ENCODE measurements at regions not wholly inside any gene's neighbourhood (a gene's known extent, or its start where the extent isn't known, plus 50 kb on each side); places are given as distances from the start of the nearest gene placed in this dataset.
"Not testable (repeated sequence)": the region's sequence is repeated elsewhere in the genome, so short reads cannot be mapped to it uniquely, and the experiment has no call there.

- DNase-seq (ENCODE audit: low spot score), result no peak
- intact Hi-C loops (cut with DNase I), result no loop called here
These were observed 145.3 kb upstream of the PRR23C start for GRCh38 chr3:139189943-139190342.

DNA sequence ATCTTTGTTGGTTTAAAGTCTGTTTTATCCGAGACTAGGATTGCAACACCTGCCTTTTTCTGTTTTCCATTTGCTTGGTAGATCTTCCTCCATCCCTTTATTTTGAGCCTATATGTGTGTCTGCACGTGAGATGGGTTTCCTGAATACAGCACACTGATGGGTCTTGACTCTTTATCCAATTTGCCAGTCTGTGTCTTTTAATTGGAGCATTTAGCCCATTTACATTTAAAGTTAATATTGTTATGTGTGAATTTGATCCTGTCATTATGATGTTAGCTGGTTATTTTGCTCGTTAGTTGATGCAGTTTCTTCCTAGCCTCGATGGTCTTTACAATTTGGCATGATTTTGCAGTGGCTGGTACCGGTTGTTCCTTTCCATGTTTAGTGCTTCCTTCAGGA, 149.4 kb upstream of the MRPS22 start:
- DNase-seq (ENCODE audit: low spot score); intact Hi-C loops (cut with DNase I): not testable (repeated sequence)

DNA sequence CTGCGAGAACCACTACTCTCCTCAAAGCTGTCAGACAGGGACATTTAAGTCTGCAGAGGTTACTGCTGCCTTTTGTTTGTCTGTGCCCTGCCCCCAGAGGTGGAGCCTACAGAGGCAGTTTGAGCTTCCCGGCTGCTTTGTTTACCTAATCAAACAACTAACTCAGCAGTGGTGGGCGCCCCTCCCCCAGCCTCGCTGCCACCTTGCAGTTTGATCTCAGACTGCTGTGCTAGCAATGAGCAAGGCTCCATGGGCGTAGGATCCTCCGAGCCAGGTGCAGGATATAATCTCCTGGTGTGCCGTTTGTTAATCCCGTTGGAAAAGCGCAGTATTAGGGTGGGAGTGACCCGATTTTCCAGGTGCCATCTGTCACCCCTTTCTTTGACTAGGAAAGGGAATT, 147.7 kb upstream of the MRPS22 start:
- intact Hi-C loops (cut with DNase I); DNase-seq (ENCODE audit: low spot score): not testable (repeated sequence)

- intact Hi-C loops (cut with DNase I), result loop anchor here in 1 of 2 donors (1.0 kb wide), 1 partner anchor 34 kb away; no protein-coding TSS in a partner anchor
- DNase-seq (ENCODE audit: low spot score), result no peak
These were observed 146.6 kb upstream of the MRPS22 start for GRCh38 chr3:139197251-139197650.

GRCh38 chr3:139198186-139198585, 145.6 kb upstream of the MRPS22 start:
- DNase-seq (ENCODE audit: low spot score), result no peak
- intact Hi-C loops (cut with DNase I), result no loop called here

- intact Hi-C loops (cut with DNase I), result no loop called here
- DNase-seq (ENCODE audit: low spot score), result no peak
These were observed 144.9 kb upstream of the MRPS22 start for GRCh38 chr3:139198929-139199328.

- no peak for DNase-seq (ENCODE audit: low spot score)
- intact Hi-C loops (cut with DNase I), result no loop called here
These were observed 144.3 kb upstream of the MRPS22 start for GRCh38 chr3:139199421-139200010.

GRCh38 chr3:139201446-139202225, 142.2 kb upstream of the MRPS22 start:
- intact Hi-C loops (cut with DNase I), result no loop called here
- no peak for DNase-seq (ENCODE audit: low spot score)

DNA sequence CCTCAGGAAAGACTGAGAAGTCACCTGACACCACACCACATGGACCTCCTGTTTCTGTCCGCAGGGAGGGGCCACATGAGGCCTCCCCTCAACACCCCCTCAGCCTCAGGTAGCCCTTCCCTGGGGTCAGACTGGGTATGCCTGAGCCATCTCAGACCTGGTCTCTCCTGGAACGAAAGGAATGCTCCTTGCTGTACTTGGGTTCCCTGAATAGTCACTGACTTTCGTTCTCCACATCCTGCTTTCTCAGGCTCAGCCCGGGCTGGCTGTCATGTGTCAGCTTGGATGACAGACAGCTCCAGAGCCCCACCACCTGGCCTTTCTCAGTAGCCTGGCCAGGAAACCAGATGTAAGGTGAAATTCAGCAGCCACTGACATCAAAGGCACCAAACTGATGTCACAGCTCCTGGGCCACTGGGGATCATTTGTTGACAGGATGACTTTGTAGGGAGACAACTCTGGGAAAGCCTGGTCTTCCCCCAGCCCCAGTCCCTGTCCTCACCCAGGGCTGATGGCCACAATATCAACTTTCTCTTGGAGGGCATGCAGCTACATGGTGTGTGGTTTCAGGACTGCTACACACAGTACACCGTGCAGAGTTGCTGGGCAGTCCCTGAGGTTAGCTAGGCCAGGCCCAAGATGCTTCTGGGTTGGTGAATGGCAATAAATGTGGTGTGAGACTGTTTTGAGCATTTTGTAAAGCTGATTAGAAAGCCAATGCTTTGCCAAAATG, 141.4 kb upstream of the MRPS22 start:
- DNase-seq (ENCODE audit: low spot score), result no peak
- intact Hi-C loops (cut with DNase I), result no loop called here

DNA sequence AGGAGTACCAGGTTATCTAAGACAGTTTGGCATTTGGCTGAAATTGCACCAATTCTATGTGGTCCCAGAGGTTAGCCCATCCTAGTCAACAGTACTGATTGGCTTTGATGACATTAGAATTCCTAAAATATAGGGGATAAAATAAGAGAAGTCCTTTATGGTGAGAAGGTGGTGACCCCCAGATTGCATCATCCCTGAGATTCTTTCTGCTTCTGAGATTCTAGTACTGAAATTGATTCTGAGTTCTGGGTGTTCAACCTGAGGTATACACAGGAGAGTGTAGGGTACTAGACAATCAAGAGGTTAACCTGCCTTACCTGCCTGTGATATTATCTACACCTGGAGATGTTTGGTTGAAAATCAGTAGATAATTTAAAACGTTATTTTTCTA, 140.9 kb upstream of the MRPS22 start:
- intact Hi-C loops (cut with DNase I), result no loop called here
- DNase-seq (ENCODE audit: low spot score), result no peak

GRCh38 chr3:139203752-139204151, 140.1 kb upstream of the MRPS22 start:
- no peak for DNase-seq (ENCODE audit: low spot score)
- intact Hi-C loops (cut with DNase I), result no loop called here

GRCh38 chr3:139204728-139205127, 139.1 kb upstream of the MRPS22 start:
- intact Hi-C loops (cut with DNase I), result no loop called here
- DNase-seq (ENCODE audit: low spot score), result no peak

- intact Hi-C loops (cut with DNase I), result no loop called here
- DNase-seq (ENCODE audit: low spot score), result no peak
These were observed 129.9 kb upstream of the MRPS22 start for GRCh38 chr3:139213936-139214335.

GRCh38 chr3:139216958-139217357, 126.9 kb upstream of the MRPS22 start:
- intact Hi-C loops (cut with DNase I), result no loop called here
- DNase-seq (ENCODE audit: low spot score), result no peak

DNA sequence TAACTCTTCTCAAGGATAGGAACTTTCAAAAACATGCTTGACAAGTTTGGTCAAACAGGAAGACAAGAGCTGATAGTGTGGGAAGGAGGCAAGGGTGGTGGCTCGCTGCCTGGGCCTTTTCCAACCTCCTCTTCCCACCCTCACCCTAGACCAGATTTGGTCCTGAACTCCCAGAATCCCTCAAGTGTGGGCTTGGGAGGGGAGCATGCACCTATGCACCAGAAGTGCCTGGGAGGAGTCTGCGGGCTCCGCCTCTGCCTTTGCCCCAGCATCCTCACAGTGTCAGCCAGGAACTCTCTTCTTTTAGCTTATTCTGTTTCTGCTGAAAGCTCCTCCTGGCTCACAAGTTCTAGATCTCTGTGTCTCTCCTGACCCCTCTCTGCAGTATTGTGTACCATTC, 126.2 kb upstream of the MRPS22 start:
- intact Hi-C loops (cut with DNase I), result no loop called here
- DNase-seq (ENCODE audit: low spot score), result no peak

DNA sequence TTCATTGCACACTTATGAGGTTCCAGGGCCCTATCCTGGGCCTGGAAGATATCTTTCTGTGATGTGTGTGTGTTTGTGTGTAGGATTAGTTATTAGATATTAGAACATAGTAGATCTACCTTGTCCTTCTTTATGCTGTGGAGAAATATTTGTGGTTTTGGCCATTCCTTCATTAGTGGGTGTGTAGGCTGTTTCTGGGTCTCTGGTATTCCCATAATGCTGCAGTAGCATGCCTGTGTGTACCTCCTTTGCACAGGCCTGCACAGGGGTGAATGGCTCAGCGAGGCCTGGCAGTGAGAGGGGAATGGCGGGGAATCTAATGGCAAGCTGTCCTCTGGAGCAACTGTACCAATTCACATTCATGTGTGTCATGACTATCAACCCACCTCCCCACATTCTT, 125.8 kb upstream of the MRPS22 start:
- intact Hi-C loops (cut with DNase I), result no loop called here

GRCh38 chr3:139219463-139219862, 124.4 kb upstream of the MRPS22 start:
- intact Hi-C loops (cut with DNase I), result no loop called here
- DNase-seq (ENCODE audit: low spot score), result no peak

More for the DNA sequence above, 125.8 kb upstream of the MRPS22 start:
- no peak for DNase-seq (ENCODE audit: low spot score)

DNA sequence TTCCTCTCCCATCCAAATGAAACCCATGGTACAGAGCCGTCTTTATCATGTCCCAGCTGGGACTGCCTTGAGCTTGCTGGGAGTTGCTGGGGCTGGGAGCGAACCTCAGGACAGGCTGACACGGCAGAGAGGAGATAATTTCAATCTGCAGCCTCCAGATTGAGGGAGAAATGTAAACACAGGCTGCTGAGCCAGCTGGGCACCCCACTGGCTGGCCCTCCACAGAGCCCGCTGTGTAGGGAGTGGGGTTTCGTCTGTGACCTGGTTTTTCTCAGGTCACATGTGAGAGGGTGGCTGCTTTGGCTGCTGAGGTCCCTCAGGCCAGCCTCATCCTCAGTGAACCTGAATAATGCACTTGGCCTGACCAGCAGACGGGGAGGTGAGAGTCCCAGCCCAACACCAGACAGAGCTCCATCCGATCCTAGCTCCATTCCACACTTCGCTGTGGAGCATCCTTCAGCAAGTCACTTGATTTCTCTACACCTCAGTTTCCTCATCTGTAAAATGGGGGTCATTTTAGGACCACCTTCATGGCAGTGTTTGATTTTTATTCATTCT, 121.6 kb upstream of the MRPS22 start:
- intact Hi-C loops (cut with DNase I), result no loop called here
- no peak for DNase-seq (ENCODE audit: low spot score)

DNA sequence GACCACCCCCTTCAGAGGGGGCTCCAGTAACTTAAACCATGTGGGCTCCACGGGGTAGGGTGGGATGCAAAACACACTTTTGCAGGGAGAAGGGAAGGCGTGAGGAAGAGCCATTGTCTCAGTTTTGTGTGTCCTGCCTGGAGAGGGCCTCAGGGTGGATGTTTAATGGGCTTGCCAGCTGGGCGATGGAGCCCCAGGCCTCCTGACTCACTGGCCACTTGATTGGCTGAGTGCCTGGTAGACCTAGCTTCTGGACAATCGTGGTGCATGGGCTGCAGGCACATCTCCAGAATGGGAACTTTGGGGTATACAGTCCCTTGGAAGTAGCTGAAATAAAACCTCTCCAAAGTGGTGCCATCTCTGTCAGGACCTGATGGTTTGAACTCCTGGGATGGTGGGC, 118.3 kb upstream of the MRPS22 start:
- intact Hi-C loops (cut with DNase I), result no loop called here
- no peak for DNase-seq (ENCODE audit: low spot score)

DNA sequence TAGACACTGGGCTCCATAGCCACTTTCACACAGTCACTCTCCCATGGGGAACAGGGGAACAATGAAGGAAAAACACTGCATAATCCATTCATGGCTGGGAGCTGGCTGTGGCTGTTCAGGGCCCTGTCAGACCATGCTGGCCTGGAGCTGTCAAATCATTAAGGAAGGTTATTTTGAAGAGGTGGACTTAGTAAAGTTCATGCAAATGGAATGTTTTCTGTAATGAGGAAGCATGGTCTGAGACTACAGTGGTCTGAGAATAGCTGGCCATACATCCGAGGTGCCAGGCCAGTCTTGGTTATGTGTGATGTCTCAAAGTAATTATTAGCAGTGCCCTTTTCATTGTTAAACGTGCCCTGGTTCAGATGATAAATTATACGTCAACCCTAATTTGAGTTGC, 117.1 kb upstream of the MRPS22 start:
- intact Hi-C loops (cut with DNase I), result no loop called here
- DNase-seq (ENCODE audit: low spot score), result no peak

Data from posterior vena cava (tissue), 2 donors.